Neutrophil (primary cell): ENCODE measurements at regions not wholly inside any gene's neighbourhood (a gene's known extent, or its start where the extent isn't known, plus 50 kb on each side); places are given as distances from the start of the nearest gene placed in this dataset.

Source experiments
- H3K27ac ChIP-seq: fragments of 200-600 bp; sonication (generic); 2 replicates; pipeline ENCODE4 v1.5.1; 2016; ENCODE audit warnings: mild to moderate bottlenecking, moderate library complexity
- H3K27me3 ChIP-seq: fragments of 200-600 bp; sonication (generic); 2 replicates; pipeline ENCODE4 v1.6.0; 2016; ENCODE audit warnings: mild to moderate bottlenecking
- H3K36me3 ChIP-seq: fragments of 200-600 bp; sonication (generic); 2 replicates; pipeline ENCODE4 v1.5.1; 2017
- H3K4me1 ChIP-seq, 2 experiments: fragments of 200-600 bp in 1 of 2; sonication (generic) in 1 of 2; 1 replicate in 1 of 2; 2 replicates in 1 of 2; pipeline versions ENCODE4 v1.5.1 to v1.6.1; 2013 to 2016; ENCODE audit warnings: low read depth in 1 of 2, low read length in 1 of 2, mild to moderate bottlenecking in 1 of 2, moderate library complexity in 1 of 2; ENCODE audit not compliant: control insufficient read depth in 1 of 2, insufficient read depth in 1 of 2
- H3K4me3 ChIP-seq, 2 experiments: fragments of 200-600 bp in 1 of 2; sonication (generic) in 1 of 2; 1 replicate in 1 of 2; 2 replicates in 1 of 2; pipeline ENCODE4 v1.5.1; 2013 to 2016; ENCODE audit warnings: low read depth in 1 of 2, low read length in 1 of 2, mild to moderate bottlenecking in 1 of 2, moderate library complexity in 1 of 2
- H3K9me3 ChIP-seq: fragments of 200-600 bp; sonication (generic); 2 replicates; pipeline ENCODE4 v1.5.1; 2016
- TF ChIP-seq, protein P1 (sequence below): fragments of 200-600 bp; sonication (generic); IDR thresholded peaks from 2 replicates; pipeline ENCODE4 v1.5.1; 2016; ENCODE audit warnings: antibody characterized with exemption

- Histone ChIP-seq H3K9me3 (no peaks in the 10 kb centered on the region), H3K36me3 (no peaks in the 10 kb centered on the region), H3K27me3 (no peaks in the 10 kb centered on the region), H3K4me3 (no peak overlapping the region), H3K4me1 (no peaks in the 10 kb centered on the region), H3K27ac (no peak overlapping the region)
- TF ChIP-seq, protein P1, sequence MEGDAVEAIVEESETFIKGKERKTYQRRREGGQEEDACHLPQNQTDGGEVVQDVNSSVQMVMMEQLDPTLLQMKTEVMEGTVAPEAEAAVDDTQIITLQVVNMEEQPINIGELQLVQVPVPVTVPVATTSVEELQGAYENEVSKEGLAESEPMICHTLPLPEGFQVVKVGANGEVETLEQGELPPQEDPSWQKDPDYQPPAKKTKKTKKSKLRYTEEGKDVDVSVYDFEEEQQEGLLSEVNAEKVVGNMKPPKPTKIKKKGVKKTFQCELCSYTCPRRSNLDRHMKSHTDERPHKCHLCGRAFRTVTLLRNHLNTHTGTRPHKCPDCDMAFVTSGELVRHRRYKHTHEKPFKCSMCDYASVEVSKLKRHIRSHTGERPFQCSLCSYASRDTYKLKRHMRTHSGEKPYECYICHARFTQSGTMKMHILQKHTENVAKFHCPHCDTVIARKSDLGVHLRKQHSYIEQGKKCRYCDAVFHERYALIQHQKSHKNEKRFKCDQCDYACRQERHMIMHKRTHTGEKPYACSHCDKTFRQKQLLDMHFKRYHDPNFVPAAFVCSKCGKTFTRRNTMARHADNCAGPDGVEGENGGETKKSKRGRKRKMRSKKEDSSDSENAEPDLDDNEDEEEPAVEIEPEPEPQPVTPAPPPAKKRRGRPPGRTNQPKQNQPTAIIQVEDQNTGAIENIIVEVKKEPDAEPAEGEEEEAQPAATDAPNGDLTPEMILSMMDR: no peak
These were observed 501.8 kb downstream of the EIPR1 start for GRCh38 chr2:2875831-2876230.

GRCh38 chr2:2875296-2875695, 502.3 kb downstream of the EIPR1 start:
- Histone ChIP-seq H3K9me3 (no peaks in the 10 kb centered on the region), H3K4me1 (no peaks in the 10 kb centered on the region)
- TF ChIP-seq, protein P1: no peak

DNA sequence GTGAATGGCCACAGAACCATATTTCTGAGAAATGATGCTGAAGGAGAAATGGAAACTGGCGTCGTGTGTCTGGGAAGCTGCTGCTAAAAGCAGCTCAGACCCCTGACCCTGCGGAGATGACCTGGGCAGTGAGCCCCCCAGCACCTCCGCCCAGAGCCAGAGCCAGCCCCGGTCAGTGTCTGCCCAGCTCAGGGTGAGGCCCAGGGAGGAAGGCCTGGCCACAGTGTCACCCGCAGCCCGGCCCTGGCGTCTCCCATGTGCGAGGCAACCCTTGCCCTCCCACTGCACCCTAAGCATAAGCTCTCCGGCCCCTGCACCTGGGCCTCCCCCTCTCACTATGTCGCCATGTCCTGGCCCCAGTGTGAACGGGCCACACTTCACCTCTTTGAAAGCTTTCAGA, 502.8 kb downstream of the EIPR1 start:
- Histone ChIP-seq H3K4me3 (no peak overlapping the region), H3K9me3 (no peaks in the 10 kb centered on the region), H3K36me3 (no peaks in the 10 kb centered on the region), H3K27ac (no peak overlapping the region), H3K27me3 (no peaks in the 10 kb centered on the region), H3K4me1 (no peaks in the 10 kb centered on the region)
- TF ChIP-seq, protein P1: no peak

More at GRCh38 chr2:2875296-2875695, 502.3 kb downstream of the EIPR1 start:
- Histone ChIP-seq H3K4me3 (no peak overlapping the region), H3K27me3 (no peaks in the 10 kb centered on the region), H3K27ac (no peak overlapping the region), H3K36me3 (no peaks in the 10 kb centered on the region)

DNA sequence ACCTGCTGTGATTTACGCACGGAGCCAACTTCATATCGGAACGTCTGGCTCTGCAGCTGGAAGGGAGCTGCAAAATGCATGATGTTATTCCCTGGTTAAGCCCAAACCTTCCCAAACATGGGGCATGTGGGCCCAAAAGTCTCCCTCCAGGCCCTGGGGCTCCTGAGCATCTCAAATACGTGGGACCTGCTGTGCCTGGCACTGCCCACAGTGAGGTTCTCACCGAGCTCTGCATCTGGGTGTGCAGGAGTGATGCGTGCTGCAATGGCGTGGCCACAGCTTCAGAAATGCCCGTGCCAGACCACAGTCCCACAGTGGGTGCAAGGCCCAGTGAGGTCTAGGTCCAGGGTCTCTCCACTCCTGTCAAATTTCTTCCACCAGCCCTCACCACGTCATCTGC, 503.3 kb downstream of the EIPR1 start:
- no peaks in the 10 kb centered on the region for H3K9me3 ChIP-seq
- H3K36me3 ChIP-seq: no peaks in the 10 kb centered on the region
- no peaks in the 10 kb centered on the region for H3K27me3 ChIP-seq
- TF ChIP-seq, protein P1: no peak
- no peaks in the 10 kb centered on the region for H3K4me1 ChIP-seq
- no peak overlapping the region for H3K27ac ChIP-seq
- no peak overlapping the region for H3K4me3 ChIP-seq

DNA sequence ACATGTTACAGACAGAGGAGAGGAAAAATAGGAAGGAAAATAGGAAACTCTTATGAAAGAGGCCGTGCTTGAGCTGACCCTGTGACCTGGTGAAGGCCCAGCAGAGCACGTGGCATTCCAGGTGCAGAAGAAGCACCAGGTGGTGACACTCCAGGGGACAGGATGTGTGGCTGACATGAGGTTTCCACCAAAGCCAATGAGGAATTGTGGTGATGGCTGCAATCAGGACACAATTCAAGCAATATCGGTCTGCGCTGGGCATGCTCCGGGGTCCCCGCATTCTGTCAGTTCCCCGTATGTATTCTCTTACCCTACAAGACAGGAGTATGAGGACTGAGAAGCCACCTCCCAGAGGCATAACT, 504.2 kb downstream of the EIPR1 start:
- Histone ChIP-seq H3K4me1 (no peaks in the 10 kb centered on the region), H3K27ac (no peak overlapping the region), H3K4me3 (no peak overlapping the region), H3K9me3 (no peaks in the 10 kb centered on the region), H3K27me3 (no peaks in the 10 kb centered on the region), H3K36me3 (no peaks in the 10 kb centered on the region)
- TF ChIP-seq, protein P1: no peak
